Activated naive CD4-positive, alpha-beta T cell treated with anti-CD3 and anti-CD28 coated beads for 36 hours (primary cell): ENCODE measurements at regions not wholly inside any gene's neighbourhood (a gene's known extent, or its start where the extent isn't known, plus 50 kb on each side); places are given as distances from the start of the nearest gene placed in this dataset.
A peak's percentile ranks its signal among the peaks of the same experiment; 100 is the strongest.

ENCODE experiments used
- CTCF ChIA-PET: fragments of 350-600 bp; sonication (Branson Sonifier 250); formaldehyde crosslinking; loops from one replicate; lab custom pipeline; 2021; ENCODE audit warnings: antibody characterized with exemption; lab: Charles Lee
- DNase-seq: peaks from one replicate; pipeline ENCODE4 v3.0.0-alpha.2; 2020
- H3K27ac Mint-ChIP-seq: one replicate; pipeline ENCODE4 v1.8.0; 2021; ENCODE audit warnings: mild to moderate bottlenecking, mixed read lengths
- H3K27me3 Mint-ChIP-seq: one replicate; pipeline ENCODE4 v1.8.0; 2021; ENCODE audit warnings: low read depth, mixed read lengths
- H3K36me3 Mint-ChIP-seq: one replicate; pipeline ENCODE4 v1.8.0; 2021; ENCODE audit warnings: low read depth, mixed read lengths
- H3K4me1 Mint-ChIP-seq: one replicate; pipeline ENCODE4 v1.8.0; 2021; ENCODE audit warnings: low read depth, mixed read lengths
- H3K4me3 Mint-ChIP-seq: one replicate; pipeline ENCODE4 v1.8.0; 2021; ENCODE audit warnings: mild to moderate bottlenecking, moderate library complexity, mixed read lengths
- H3K9me3 Mint-ChIP-seq: one replicate; pipeline ENCODE4 v1.8.0; 2021; ENCODE audit warnings: mixed read lengths
- intact Hi-C: fragments of 100-400 bp; cut with micrococcal nuclease; formaldehyde crosslinking; loops from one replicate; pipeline ENCODE4 v1.15.1; 2023

- Mint-ChIP-seq H3K27me3 (no peaks in the 10 kb centered on the region), H3K4me3 (no peak overlapping the region), H3K36me3 (no peaks in the 10 kb centered on the region), H3K4me1 (peaks cover 2% of the 10 kb centered on the region), H3K27ac (no peak overlapping the region), H3K9me3 (no peaks in the 10 kb centered on the region)
- intact Hi-C loops: loop anchor here (1.0 to 5.0 kb wide), 4 partner anchors 404 to 1324 kb away; partner anchors contain the start of genes CENPL, DARS2 and ZBTB37
- CTCF ChIA-PET: interaction anchor here (0.5 to 2.0 kb wide), 22 partner anchors 9 to 761 kb away, joined by 3 to 16 read pairs (median 3); partner anchors contain the start of gene CENPL
- peak; percentile 75 for DNase-seq
Observed at GRCh38 chr1:173420330-173420806, 56.8 kb upstream of the PRDX6 start.

GRCh38 chr1:173421286-173421685 lies 55.8 kb upstream of the PRDX6 start:
- CTCF ChIA-PET: interaction anchor here (0.6 to 2.0 kb wide), 5 partner anchors 8 to 216 kb away, joined by 3 to 6 read pairs (median 4); no protein-coding TSS in a partner anchor
- H3K9me3 Mint-ChIP-seq: no peaks in the 10 kb centered on the region
- peaks cover 2% of the 10 kb centered on the region for H3K4me1 Mint-ChIP-seq
- H3K4me3 Mint-ChIP-seq: no peak overlapping the region
- no peak overlapping the region for H3K27ac Mint-ChIP-seq
- H3K36me3 Mint-ChIP-seq: no peaks in the 10 kb centered on the region
- intact Hi-C loops: loop anchor here (2.0 to 5.0 kb wide), 2 partner anchors 594 to 1324 kb away; no protein-coding TSS in a partner anchor
- DNase-seq: no peak
- H3K27me3 Mint-ChIP-seq: no peaks in the 10 kb centered on the region

- H3K4me1 Mint-ChIP-seq: peaks cover 2% of the 10 kb centered on the region
- CTCF ChIA-PET: interaction anchor here (0.6 to 0.9 kb wide), 2 partner anchors 8 to 57 kb away, joined by 3 to 4 read pairs; no protein-coding TSS in a partner anchor
- no peaks in the 10 kb centered on the region for H3K9me3 Mint-ChIP-seq
- DNase-seq: no peak
- H3K4me3 Mint-ChIP-seq: no peak overlapping the region
- intact Hi-C loops: loop anchor here (2.0 to 5.0 kb wide), 2 partner anchors 594 to 1323 kb away; no protein-coding TSS in a partner anchor
- no peaks in the 10 kb centered on the region for H3K27me3 Mint-ChIP-seq
- H3K27ac Mint-ChIP-seq: no peak overlapping the region
- H3K36me3 Mint-ChIP-seq: no peaks in the 10 kb centered on the region
Observed at GRCh38 chr1:173421789-173422188, 55.3 kb upstream of the PRDX6 start.

GRCh38 chr1:173422456-173422976 lies 54.6 kb upstream of the PRDX6 start:
- Mint-ChIP-seq H3K4me1 (peaks cover 2% of the 10 kb centered on the region), H3K27ac (no peak overlapping the region), H3K36me3 (no peaks in the 10 kb centered on the region), H3K27me3 (no peaks in the 10 kb centered on the region), H3K9me3 (no peaks in the 10 kb centered on the region), H3K4me3 (no peak overlapping the region)
- intact Hi-C loops: loop anchor here (5.0 kb wide), 1 partner anchor 595 kb away; no protein-coding TSS in a partner anchor
- CTCF ChIA-PET: no interaction called here
- DNase-seq: no peak

- CTCF ChIA-PET: no interaction called here
- Mint-ChIP-seq H3K4me3 (no peak overlapping the region), H3K4me1 (peaks cover 2% of the 10 kb centered on the region), H3K27ac (no peak overlapping the region), H3K36me3 (no peaks in the 10 kb centered on the region), H3K27me3 (no peaks in the 10 kb centered on the region), H3K9me3 (no peaks in the 10 kb centered on the region)
- intact Hi-C loops: loop anchor here (5.0 kb wide), 1 partner anchor 596 kb away; no protein-coding TSS in a partner anchor
- no peak for DNase-seq
Observed at GRCh38 chr1:173423291-173423690, 53.8 kb upstream of the PRDX6 start.

- Mint-ChIP-seq H3K4me1 (peaks cover 4% of the 10 kb centered on the region), H3K4me3 (no peak overlapping the region), H3K27me3 (no peaks in the 10 kb centered on the region), H3K36me3 (no peaks in the 10 kb centered on the region), H3K9me3 (no peaks in the 10 kb centered on the region), H3K27ac (no peak overlapping the region)
- CTCF ChIA-PET: interaction anchor here (0.6 kb wide), 1 partner anchor 175 kb away, joined by 3 read pairs; no protein-coding TSS in a partner anchor
- no peak for DNase-seq
- intact Hi-C loops: loop anchor here (5.0 kb wide), 1 partner anchor 597 kb away; no protein-coding TSS in a partner anchor
Observed at GRCh38 chr1:173424143-173424542, 53.0 kb upstream of the PRDX6 start.

GRCh38 chr1:173424782-173425407 lies 52.2 kb upstream of the PRDX6 start:
- Mint-ChIP-seq H3K9me3 (no peaks in the 10 kb centered on the region), H3K4me1 (peaks cover 11% of the 10 kb centered on the region), H3K27ac (no peak overlapping the region), H3K4me3 (no peak overlapping the region), H3K27me3 (no peaks in the 10 kb centered on the region), H3K36me3 (no peaks in the 10 kb centered on the region)
- CTCF ChIA-PET: interaction anchor here (1.1 kb wide), 1 partner anchor 680 kb away, joined by 3 read pairs; no protein-coding TSS in a partner anchor
- DNase-seq: no peak
- intact Hi-C loops: loop anchor here (5.0 kb wide), 1 partner anchor 598 kb away; no protein-coding TSS in a partner anchor

- no peak for DNase-seq
- H3K27ac Mint-ChIP-seq: no peak overlapping the region
- H3K27me3 Mint-ChIP-seq: no peaks in the 10 kb centered on the region
- H3K9me3 Mint-ChIP-seq: no peaks in the 10 kb centered on the region
- peaks cover 16% of the 10 kb centered on the region for H3K4me1 Mint-ChIP-seq
- intact Hi-C loops: no loop called here
- CTCF ChIA-PET: no interaction called here
- H3K36me3 Mint-ChIP-seq: no peaks in the 10 kb centered on the region
- no peak overlapping the region for H3K4me3 Mint-ChIP-seq
Observed at GRCh38 chr1:173426057-173426456, 51.1 kb upstream of the PRDX6 start.

- DNase-seq: no peak
- Mint-ChIP-seq H3K36me3 (no peaks in the 10 kb centered on the region), H3K27ac (no peak overlapping the region), H3K27me3 (no peaks in the 10 kb centered on the region), H3K4me3 (no peak overlapping the region), H3K9me3 (no peaks in the 10 kb centered on the region), H3K4me1 (peaks cover 16% of the 10 kb centered on the region)
- intact Hi-C loops: no loop called here
- CTCF ChIA-PET: interaction anchor here (0.6 kb wide), 1 partner anchor 424 kb away, joined by 3 read pairs; no protein-coding TSS in a partner anchor
Observed at GRCh38 chr1:173427146-173428054, 49.7 kb upstream of the PRDX6 start.
